Activated T-helper 1 cell treated with anti-CD3 and anti-CD28 coated beads, Interleukin-2, amount 50 U/mL, for 16 hours (primary cell): ENCODE measurements at regions not wholly inside any gene's neighbourhood (a gene's known extent, or its start where the extent isn't known, plus 50 kb on each side); places are given as distances from the start of the nearest gene placed in this dataset.

Experiments
- DNase-seq, 2 donors: peaks; one replicate each; pipeline ENCODE4 v3.0.0-alpha.2; 2020; ENCODE audit warnings: low read depth in 1 of 2, low spot score in 1 of 2

GRCh38 chr10:31081937-31082840, 50.5 kb upstream of the ZNF438 start:
- DNase-seq, result no peak

GRCh38 chr10:31083765-31084184, 52.1 kb upstream of the ZNF438 start:
- peak; percentile 8 to 28 for DNase-seq

- DNase-seq, result no peak
Observed at GRCh38 chr10:31087011-31087410, 55.3 kb upstream of the ZNF438 start.

GRCh38 chr10:31087851-31088250, 56.2 kb upstream of the ZNF438 start:
- no peak for DNase-seq

- no peak for DNase-seq
Observed at GRCh38 chr10:31090894-31091607, 59.4 kb upstream of the ZNF438 start.

- DNase-seq, result no peak
Observed at GRCh38 chr10:31095677-31096560, 64.3 kb upstream of the ZNF438 start.

GRCh38 chr10:31098046-31098445, 66.4 kb upstream of the ZNF438 start:
- DNase-seq, result no peak

GRCh38 chr10:31099094-31099493, 67.4 kb upstream of the ZNF438 start:
- no peak for DNase-seq

- peak in 1 of 2 donors; percentile 22 for DNase-seq
Observed at GRCh38 chr10:31099664-31100063, 68.0 kb upstream of the ZNF438 start.

- DNase-seq, result no peak
Observed at GRCh38 chr10:31100115-31100601, 68.5 kb upstream of the ZNF438 start.

- no peak for DNase-seq
Observed at GRCh38 chr10:31100662-31101061, 69.0 kb upstream of the ZNF438 start.

GRCh38 chr10:31101123-31101522, 69.5 kb upstream of the ZNF438 start:
- peak in 1 of 2 donors; percentile 47 for DNase-seq

GRCh38 chr10:31102421-31102820, 70.8 kb upstream of the ZNF438 start:
- no peak for DNase-seq

- no peak for DNase-seq
Observed at GRCh38 chr10:31103112-31103511, 71.4 kb upstream of the ZNF438 start.

GRCh38 chr10:31112961-31113360, 81.3 kb upstream of the ZNF438 start:
- DNase-seq, result no peak

- no peak for DNase-seq
Observed at GRCh38 chr10:31116226-31116625, 84.6 kb upstream of the ZNF438 start.

GRCh38 chr10:31118556-31118955, 86.9 kb upstream of the ZNF438 start:
- no peak for DNase-seq

GRCh38 chr10:31120392-31120791, 88.7 kb upstream of the ZNF438 start:
- DNase-seq, result no peak

GRCh38 chr10:31120961-31121685, 89.5 kb upstream of the ZNF438 start:
- DNase-seq, result no peak

GRCh38 chr10:31121757-31122577, 90.3 kb upstream of the ZNF438 start:
- DNase-seq, result no peak
